HCT116 (cell line): ENCODE measurements at regions not wholly inside any gene's neighbourhood (a gene's known extent, or its start where the extent isn't known, plus 50 kb on each side); places are given as distances from the start of the nearest gene placed in this dataset.

Experiments used
- ATAC-seq: fragments of 200-7000 bp; cut with Tn5 transposase; 2 replicates; pipeline ENCODE4 v1.9.1; 2020; ENCODE audit warnings: mild to moderate bottlenecking, moderate library complexity
- BruUV-seq: library from RNA; stranded (reverse); fragments of 400-500 nt; replicated peaks from 2 replicates; lab custom pipeline; 2021; lab: Mats Ljungman, UMichigan
- CTCF ChIA-PET: fragments of 300-600 bp; sonication (Branson Sonifier 250); formaldehyde crosslinking; loops from one replicate; lab custom pipeline; 2021; ENCODE audit warnings: antibody characterized with exemption; lab: Charles Lee
- POLR2A ChIA-PET: fragments of 300-600, 350-600 bp; sonication (Branson Sonifier 250); formaldehyde crosslinking; loops from one replicate; lab custom pipeline; 2021; ENCODE audit warnings: antibody characterized with exemption; lab: Charles Lee
- RAD21 ChIA-PET, 2 experiments: fragments of 300-600 bp; sonication (Branson Sonifier 250); formaldehyde crosslinking; loops; one replicate each; lab custom pipeline; 2023; ENCODE audit warnings: low total read pairs in 2 of 2; ENCODE audit not compliant: uncharacterized antibody in 2 of 2, unreplicated experiment in 2 of 2, low non-redundant PET in 1 of 2; lab: Charles Lee
- DNase-seq: peaks from one replicate; pipeline ENCODE4 v3.0.0-alpha.2; 2010; ENCODE audit warnings: low read depth, low spot score
- H2AFZ ChIP-seq: fragments of 200-600 bp; shearing (Covaris generic), sonication (generic); 2 replicates; pipeline ENCODE4 v1.6.1; 2017; ENCODE audit warnings: low read depth, mixed run types, mixed read lengths, antibody characterized with exemption, low read length; ENCODE audit not compliant: poor library complexity, severe bottlenecking
- H3K27ac ChIP-seq: 2 replicates; pipeline ENCODE4 v1.5.1; 2012; ENCODE audit warnings: low read depth, low read length
- H3K27me3 ChIP-seq: fragments of 200-600 bp; sonication (generic); 2 replicates; pipeline ENCODE4 v1.6.1; 2016; ENCODE audit warnings: mixed run types, low read length, mixed read lengths; ENCODE audit not compliant: insufficient read depth
- H3K36me3 ChIP-seq, 2 experiments: fragments of 200-500 bp in 1 of 2; fragments of 200-600 bp in 1 of 2; sonication (Bioruptor generic) in 1 of 2; sonication (generic) in 1 of 2; 2 replicates each; pipeline versions ENCODE4 v1.5.1 to v1.6.1; 2014 to 2016; ENCODE audit warnings: low read length in 2 of 2, inconsistent platforms in 1 of 2, mixed read lengths in 1 of 2, mixed run types in 1 of 2; ENCODE audit not compliant: insufficient read depth in 2 of 2, control insufficient read depth in 1 of 2
- H3K4me1 ChIP-seq, 2 experiments: fragments of 200-600 bp in 1 of 2; sonication (generic) in 1 of 2; 2 replicates each; pipeline versions ENCODE4 v1.5.1 to v1.6.1; 2012 to 2017; ENCODE audit warnings: low read length in 2 of 2, inconsistent platforms in 1 of 2, mild to moderate bottlenecking in 1 of 2, mixed read lengths in 1 of 2, mixed run types in 1 of 2, moderate library complexity in 1 of 2; ENCODE audit not compliant: insufficient read depth in 2 of 2, control insufficient read depth in 1 of 2
- H3K4me2 ChIP-seq: fragments of 200-600 bp; sonication (generic); 2 replicates; pipeline ENCODE4 v1.6.1; 2017; ENCODE audit warnings: mixed run types, low read length, mixed read lengths
- H3K4me3 ChIP-seq, 2 experiments: fragments of 200-600 bp in 1 of 2; sonication (generic) in 1 of 2; replicated peaks in 1 of 2; 2 replicates each; pipeline ENCODE4 v1.5.1; 2011 to 2016; ENCODE audit warnings: low read length in 2 of 2, control low read depth in 1 of 2, low read depth in 1 of 2, mild to moderate bottlenecking in 1 of 2, mixed read lengths in 1 of 2, mixed run types in 1 of 2
- H3K79me2 ChIP-seq: fragments of 200-600 bp; sonication (generic); 2 replicates; pipeline ENCODE4 v1.6.1; 2017; ENCODE audit warnings: mild to moderate bottlenecking, mixed run types, low read length, moderate library complexity, mixed read lengths; ENCODE audit not compliant: insufficient read depth
- H3K9ac ChIP-seq: fragments of 200-600 bp; sonication (generic); 2 replicates; pipeline ENCODE4 v1.6.1; 2016; ENCODE audit warnings: low read length, mixed read lengths
- H3K9me2 ChIP-seq: fragments of 200-600 bp; sonication (generic), shearing (Covaris generic); 2 replicates; pipeline ENCODE4 v1.6.1; 2017; ENCODE audit warnings: mixed run types, mild to moderate bottlenecking, moderate library complexity; ENCODE audit not compliant: insufficient read depth
- H3K9me3 ChIP-seq, 2 experiments: fragments of 200-500 bp in 1 of 2; fragments of 200-600 bp in 1 of 2; sonication (Bioruptor generic) in 1 of 2; sonication (generic) in 1 of 2; 2 replicates each; pipeline ENCODE4 v1.6.1; 2014 to 2017; ENCODE audit warnings: low read length in 2 of 2, mixed read lengths in 2 of 2, inconsistent platforms in 1 of 2, low read depth in 1 of 2, mild to moderate bottlenecking in 1 of 2, mixed run types in 1 of 2, moderate library complexity in 1 of 2; ENCODE audit not compliant: control insufficient read depth in 1 of 2, insufficient read depth in 1 of 2
- H4K20me1 ChIP-seq: fragments of 200-600 bp; sonication (generic), shearing (Covaris generic); 2 replicates; pipeline ENCODE4 v1.6.1; 2017; ENCODE audit warnings: mixed run types, mild to moderate bottlenecking, moderate library complexity; ENCODE audit not compliant: insufficient read depth
- ATF3 ChIP-seq: IDR thresholded peaks from 2 replicates; pipeline ENCODE4 v1.6.1; 2012
- CEBPB ChIP-seq: IDR thresholded peaks from 2 replicates; pipeline ENCODE4 v1.6.1; 2012; ENCODE audit warnings: low read depth
- EZH2phosphoT487 ChIP-seq: fragments of 200-600 bp; IDR thresholded peaks from 2 replicates; pipeline ENCODE4 v1.6.1; 2018; ENCODE audit warnings: antibody characterized with exemption, borderline replicate concordance
- FOSL1 ChIP-seq: IDR thresholded peaks from 2 replicates; pipeline ENCODE4 v1.6.1; 2012; ENCODE audit warnings: low read depth
- MAX ChIP-seq: IDR thresholded peaks from 2 replicates; pipeline ENCODE4 v1.6.1; 2012
- POLR2A ChIP-seq: IDR thresholded peaks from 2 replicates; pipeline ENCODE4 v1.7.0; 2011; ENCODE audit warnings: borderline replicate concordance; ENCODE audit not compliant: insufficient read depth, insufficient read length; ENCODE audit errors: extremely low read depth
- POLR2AphosphoS5 ChIP-seq: IDR thresholded peaks from 2 replicates; pipeline ENCODE4 v1.6.1; 2011; ENCODE audit warnings: mild to moderate bottlenecking, low read depth, low read length, moderate library complexity
- RAD21 ChIP-seq: IDR thresholded peaks from 2 replicates; pipeline ENCODE4 v1.6.1; 2012; ENCODE audit warnings: low read depth, mild to moderate bottlenecking
- SP1 ChIP-seq: IDR thresholded peaks from 2 replicates; pipeline ENCODE4 v1.6.1; 2012; ENCODE audit warnings: low read depth
- TCF7L2 ChIP-seq: IDR thresholded peaks from 2 replicates; pipeline ENCODE4 v1.7.0; 2011; ENCODE audit warnings: borderline replicate concordance, inconsistent platforms; ENCODE audit not compliant: insufficient read depth, insufficient read length; ENCODE audit errors: extremely low read depth
- YY1 ChIP-seq: IDR thresholded peaks from 2 replicates; pipeline ENCODE4 v1.6.1; 2011; ENCODE audit warnings: low read length, low read depth, moderate library complexity, mild to moderate bottlenecking; ENCODE audit not compliant: insufficient replicate concordance; ENCODE audit errors: extremely low read depth
- ZBTB33 ChIP-seq: IDR thresholded peaks from 2 replicates; pipeline ENCODE4 v1.6.1; 2011; ENCODE audit warnings: mild to moderate bottlenecking, low read length, moderate library complexity; ENCODE audit not compliant: insufficient replicate concordance; ENCODE audit errors: extremely low read depth
- ZFX ChIP-seq: fragments of 450-650 bp; IDR thresholded peaks from 2 replicates; pipeline ENCODE4 v1.6.1; 2017
- ZNF274 ChIP-seq: fragments of 200-500 bp; sonication (Bioruptor generic); IDR thresholded peaks from 2 replicates; pipeline ENCODE4 v1.6.1; 2014; ENCODE audit warnings: mild to moderate bottlenecking, low read depth, low read length, inconsistent platforms
- intact Hi-C: fragments of 100-400 bp; cut with micrococcal nuclease; formaldehyde crosslinking; loops from 2 replicates; pipeline ENCODE4 v1.10.0; 2022
- TF ChIP-seq, protein P1 (sequence below): IDR thresholded peaks from 2 replicates; pipeline ENCODE4 v1.6.1; 2012; ENCODE audit warnings: low read depth

DNA sequence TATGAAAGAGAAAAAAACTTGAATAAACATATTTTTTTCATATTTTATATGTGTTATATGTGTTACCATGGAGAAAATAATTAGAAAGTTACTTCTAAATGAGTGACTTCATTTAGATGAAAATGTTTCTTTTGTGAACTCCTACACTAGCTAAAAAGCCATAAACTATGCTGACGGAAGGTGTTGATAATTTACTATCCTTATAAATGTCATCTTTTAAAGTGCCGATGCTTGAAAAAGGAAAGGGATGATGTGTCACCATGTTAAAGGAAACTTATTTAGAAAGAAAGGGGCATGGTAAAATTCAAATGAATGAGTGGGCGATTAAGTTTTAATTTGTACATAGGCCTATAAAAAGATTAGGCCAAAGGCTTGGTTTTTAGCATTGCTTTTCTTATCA is 133.8 kb downstream of the SPRY1 start:
- DNase-seq (no peak), ATAC-seq (no peak)
- H3K36me3 ChIP-seq = no peaks in the 10 kb centered on the region
- CTCF ChIA-PET = no interaction called here
- H2AFZ ChIP-seq = no peak overlapping the region
- BruUV-seq = no TSS peak
- TF ChIP-seq ZFX (no peak), MAX (no peak), ZBTB33 (no peak), POLR2A (no peak), EZH2phosphoT487 (no peak), POLR2AphosphoS5 (no peak), RAD21 (no peak), ATF3 (no peak), FOSL1 (no peak), SP1 (no peak), CEBPB (no peak), YY1 (no peak), TCF7L2 (no peak), ZNF274 (no peak)
- TF ChIP-seq, protein P1, sequence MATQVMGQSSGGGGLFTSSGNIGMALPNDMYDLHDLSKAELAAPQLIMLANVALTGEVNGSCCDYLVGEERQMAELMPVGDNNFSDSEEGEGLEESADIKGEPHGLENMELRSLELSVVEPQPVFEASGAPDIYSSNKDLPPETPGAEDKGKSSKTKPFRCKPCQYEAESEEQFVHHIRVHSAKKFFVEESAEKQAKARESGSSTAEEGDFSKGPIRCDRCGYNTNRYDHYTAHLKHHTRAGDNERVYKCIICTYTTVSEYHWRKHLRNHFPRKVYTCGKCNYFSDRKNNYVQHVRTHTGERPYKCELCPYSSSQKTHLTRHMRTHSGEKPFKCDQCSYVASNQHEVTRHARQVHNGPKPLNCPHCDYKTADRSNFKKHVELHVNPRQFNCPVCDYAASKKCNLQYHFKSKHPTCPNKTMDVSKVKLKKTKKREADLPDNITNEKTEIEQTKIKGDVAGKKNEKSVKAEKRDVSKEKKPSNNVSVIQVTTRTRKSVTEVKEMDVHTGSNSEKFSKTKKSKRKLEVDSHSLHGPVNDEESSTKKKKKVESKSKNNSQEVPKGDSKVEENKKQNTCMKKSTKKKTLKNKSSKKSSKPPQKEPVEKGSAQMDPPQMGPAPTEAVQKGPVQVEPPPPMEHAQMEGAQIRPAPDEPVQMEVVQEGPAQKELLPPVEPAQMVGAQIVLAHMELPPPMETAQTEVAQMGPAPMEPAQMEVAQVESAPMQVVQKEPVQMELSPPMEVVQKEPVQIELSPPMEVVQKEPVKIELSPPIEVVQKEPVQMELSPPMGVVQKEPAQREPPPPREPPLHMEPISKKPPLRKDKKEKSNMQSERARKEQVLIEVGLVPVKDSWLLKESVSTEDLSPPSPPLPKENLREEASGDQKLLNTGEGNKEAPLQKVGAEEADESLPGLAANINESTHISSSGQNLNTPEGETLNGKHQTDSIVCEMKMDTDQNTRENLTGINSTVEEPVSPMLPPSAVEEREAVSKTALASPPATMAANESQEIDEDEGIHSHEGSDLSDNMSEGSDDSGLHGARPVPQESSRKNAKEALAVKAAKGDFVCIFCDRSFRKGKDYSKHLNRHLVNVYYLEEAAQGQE = no peak
- H3K9me2 ChIP-seq = no peaks in the 10 kb centered on the region; the same call in 1 of the 2 replicates
- intact Hi-C loops = no loop called here
- RAD21 ChIA-PET = no interaction called here
- H3K9ac ChIP-seq = no peak overlapping the region
- no peaks in the 10 kb centered on the region for H3K9me3 ChIP-seq
- POLR2A ChIA-PET = no interaction called here
- H3K4me1 ChIP-seq = no peaks in the 10 kb centered on the region
- H3K4me3 ChIP-seq = no peak overlapping the region
- H4K20me1 ChIP-seq = no peaks in the 10 kb centered on the region
- no peak overlapping the region for H3K27ac ChIP-seq
- no peak overlapping the region for H3K4me2 ChIP-seq
- no peaks in the 10 kb centered on the region for H3K79me2 ChIP-seq
- H3K27me3 ChIP-seq = no peaks in the 10 kb centered on the region
